ENCODE measurements at regions not wholly inside any gene's neighbourhood (a gene's known extent, or its start where the extent isn't known, plus 50 kb on each side); places are given as distances from the start of the nearest gene placed in this dataset.
"Not testable (repeated sequence)": the region's sequence is repeated elsewhere in the genome, so short reads cannot be mapped to it uniquely, and the experiment has no call there.

- no peak for DNase-seq (ENCODE audit: low read depth)
- no peak for TF ChIP-seq CTCF (conservative IDR thresholded peaks at IDR 0.05; ENCODE audit: low read length)
- no peak overlapping the region for H3K4me3 ChIP-seq (ENCODE audit: low read length)
Observed at GRCh38 chr5:25090854-25091253, 446.1 kb upstream of the CDH10 start.

GRCh38 chr5:25090275-25090674 lies 445.5 kb upstream of the CDH10 start:
- H3K4me3 ChIP-seq (ENCODE audit: low read length) = no peak overlapping the region
- DNase-seq (ENCODE audit: low read depth) = no peak
- TF ChIP-seq CTCF (conservative IDR thresholded peaks at IDR 0.05; ENCODE audit: low read length) = no peak

- H3K4me3 ChIP-seq (ENCODE audit: low read length); DNase-seq (ENCODE audit: low read depth): not testable (repeated sequence)
Observed at GRCh38 chr5:25088689-25089088, 443.9 kb upstream of the CDH10 start.

- DNase-seq (ENCODE audit: low read depth); H3K4me3 ChIP-seq (ENCODE audit: low read length): not testable (repeated sequence)
Observed at GRCh38 chr5:25083261-25083660, 438.5 kb upstream of the CDH10 start.

GRCh38 chr5:25066239-25066638 lies 421.5 kb upstream of the CDH10 start:
- H3K4me3 ChIP-seq (ENCODE audit: low read length) = no peak overlapping the region
- TF ChIP-seq CTCF (conservative IDR thresholded peaks at IDR 0.05; ENCODE audit: low read length) = no peak
- no peak for DNase-seq (ENCODE audit: low read depth)

- DNase-seq (ENCODE audit: low read depth) = no peak
- TF ChIP-seq CTCF (conservative IDR thresholded peaks at IDR 0.05; ENCODE audit: low read length) = no peak
- no peak overlapping the region for H3K4me3 ChIP-seq (ENCODE audit: low read length)
Observed at GRCh38 chr5:25064306-25064705, 419.5 kb upstream of the CDH10 start.

GRCh38 chr5:25060575-25060974 lies 415.8 kb upstream of the CDH10 start:
- H3K4me3 ChIP-seq (ENCODE audit: low read length) = no peak overlapping the region
- no peak for TF ChIP-seq CTCF (conservative IDR thresholded peaks at IDR 0.05; ENCODE audit: low read length)
- DNase-seq (ENCODE audit: low read depth) = no peak

- TF ChIP-seq CTCF (conservative IDR thresholded peaks at IDR 0.05; ENCODE audit: low read length) = no peak
- no peak overlapping the region for H3K4me3 ChIP-seq (ENCODE audit: low read length)
- no peak for DNase-seq (ENCODE audit: low read depth)
Observed at GRCh38 chr5:25056836-25057235, 412.1 kb upstream of the CDH10 start.

Measured in AG10803 (cell line).